ENCODE measurements at regions not wholly inside any gene's neighbourhood (a gene's known extent, or its start where the extent isn't known, plus 50 kb on each side); places are given as distances from the start of the nearest gene placed in this dataset.

GRCh38 chr10:128921389-128922022 is 545.5 kb upstream of the MGMT start:
- ChIA-PET CTCF (no interaction called here), POLR2A (no interaction called here)
- H3K4me3 ChIP-seq (ENCODE audit: low read depth, low read length) = no peak overlapping the region
- TF ChIP-seq, protein P1, sequence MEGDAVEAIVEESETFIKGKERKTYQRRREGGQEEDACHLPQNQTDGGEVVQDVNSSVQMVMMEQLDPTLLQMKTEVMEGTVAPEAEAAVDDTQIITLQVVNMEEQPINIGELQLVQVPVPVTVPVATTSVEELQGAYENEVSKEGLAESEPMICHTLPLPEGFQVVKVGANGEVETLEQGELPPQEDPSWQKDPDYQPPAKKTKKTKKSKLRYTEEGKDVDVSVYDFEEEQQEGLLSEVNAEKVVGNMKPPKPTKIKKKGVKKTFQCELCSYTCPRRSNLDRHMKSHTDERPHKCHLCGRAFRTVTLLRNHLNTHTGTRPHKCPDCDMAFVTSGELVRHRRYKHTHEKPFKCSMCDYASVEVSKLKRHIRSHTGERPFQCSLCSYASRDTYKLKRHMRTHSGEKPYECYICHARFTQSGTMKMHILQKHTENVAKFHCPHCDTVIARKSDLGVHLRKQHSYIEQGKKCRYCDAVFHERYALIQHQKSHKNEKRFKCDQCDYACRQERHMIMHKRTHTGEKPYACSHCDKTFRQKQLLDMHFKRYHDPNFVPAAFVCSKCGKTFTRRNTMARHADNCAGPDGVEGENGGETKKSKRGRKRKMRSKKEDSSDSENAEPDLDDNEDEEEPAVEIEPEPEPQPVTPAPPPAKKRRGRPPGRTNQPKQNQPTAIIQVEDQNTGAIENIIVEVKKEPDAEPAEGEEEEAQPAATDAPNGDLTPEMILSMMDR (IDR thresholded peaks at IDR 0.05; ENCODE audit: insufficient read depth, low read length, missing control alignments) = no peak
- no peak for DNase-seq (ENCODE audit: low read depth, low spot score)

GRCh38 chr10:128922172-128922571 is 544.9 kb upstream of the MGMT start:
- H3K4me3 ChIP-seq (ENCODE audit: low read depth, low read length) = no peak overlapping the region
- ChIA-PET CTCF (no interaction called here), POLR2A (no interaction called here)
- TF ChIP-seq, protein P1 (IDR thresholded peaks at IDR 0.05; ENCODE audit: insufficient read depth, low read length, missing control alignments) = no peak
- DNase-seq (ENCODE audit: low read depth, low spot score) = no peak

DNA sequence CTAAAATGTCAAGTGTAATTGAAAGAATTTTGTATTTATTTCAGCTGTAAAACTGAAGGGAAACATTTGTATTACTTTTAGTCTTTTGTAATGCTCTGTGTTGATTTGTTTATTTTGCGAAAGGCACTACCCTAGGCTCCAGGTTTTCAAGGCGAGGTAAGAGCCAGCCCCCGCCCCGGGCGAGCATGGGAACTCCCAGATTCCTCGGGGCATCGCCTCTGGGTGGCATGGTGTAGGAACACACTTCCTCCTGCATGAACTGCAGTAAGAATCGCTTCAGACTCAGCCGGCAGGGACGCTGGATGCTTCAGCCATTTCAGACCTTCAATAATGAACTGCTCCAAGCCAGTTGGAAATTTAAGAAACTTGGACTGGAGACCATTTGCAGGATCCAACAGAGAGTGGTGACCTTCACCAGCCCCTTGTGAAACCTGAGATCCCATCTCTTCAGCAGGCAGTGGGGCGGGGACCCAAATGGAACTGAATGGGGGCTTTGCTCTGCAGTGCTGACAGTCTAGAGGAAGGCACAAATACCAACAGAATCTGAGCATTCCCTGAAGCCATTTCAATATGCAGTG is 544.3 kb upstream of the MGMT start:
- DNase-seq (ENCODE audit: low read depth, low spot score) = no peak
- TF ChIP-seq, protein P1 (IDR thresholded peaks at IDR 0.05; ENCODE audit: insufficient read depth, low read length, missing control alignments) = no peak
- H3K4me3 ChIP-seq (ENCODE audit: low read depth, low read length) = no peak overlapping the region
- ChIA-PET CTCF (no interaction called here), POLR2A (no interaction called here)

DNA sequence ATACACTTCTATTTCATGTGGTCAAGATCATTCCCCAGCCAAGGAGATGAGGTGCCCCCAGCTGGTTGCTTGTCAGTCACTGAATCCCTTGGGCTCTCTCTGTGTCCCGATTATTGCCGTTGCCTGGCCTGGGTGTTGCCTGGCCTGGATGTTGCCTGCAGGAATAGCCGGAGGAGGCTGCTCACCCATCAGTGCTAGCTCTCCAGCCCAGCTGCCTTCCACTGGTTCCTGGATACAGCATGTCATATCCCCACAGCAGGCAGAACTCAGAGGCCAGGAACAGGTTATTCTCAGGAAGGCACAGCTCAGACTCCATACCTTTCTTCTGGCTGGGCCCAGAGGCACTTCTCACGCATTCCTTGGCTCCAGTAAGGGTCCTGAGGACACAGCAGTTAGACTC is 542.1 kb upstream of the MGMT start:
- CTCF ChIA-PET = no interaction called here
- TF ChIP-seq, protein P1 (IDR thresholded peaks at IDR 0.05; ENCODE audit: insufficient read depth, low read length, missing control alignments) = no peak
- POLR2A ChIA-PET = no interaction called here
- H3K4me3 ChIP-seq (ENCODE audit: low read depth, low read length) = no peak overlapping the region
- DNase-seq (ENCODE audit: low read depth, low spot score) = no peak

DNA sequence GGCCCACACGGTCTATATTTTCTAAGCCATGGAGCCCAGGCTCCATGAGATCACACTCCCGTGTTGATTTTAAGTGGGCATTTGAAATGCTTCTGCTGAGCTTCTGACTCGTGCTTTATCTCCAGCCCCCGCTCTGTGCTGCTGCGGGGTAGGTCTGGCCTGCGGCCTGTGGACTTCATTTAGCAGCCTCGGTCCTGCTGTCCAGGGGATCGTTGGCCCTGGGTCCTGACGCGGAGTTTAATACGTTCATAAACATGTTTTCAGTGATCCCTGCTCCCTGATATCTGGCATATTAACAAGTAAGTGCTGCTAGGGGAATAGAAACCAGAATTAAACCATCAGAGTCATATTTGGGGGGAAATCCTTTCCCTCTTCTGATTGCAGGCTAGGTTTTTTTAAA is 540.3 kb upstream of the MGMT start:
- no peak overlapping the region for H3K4me3 ChIP-seq (ENCODE audit: low read depth, low read length)
- ChIA-PET CTCF (interaction anchor here (0.6 kb wide), 1 partner anchor 55 kb away, joined by 3 read pairs; no protein-coding TSS in a partner anchor), POLR2A (no interaction called here)
- DNase-seq (ENCODE audit: low read depth, low spot score) = no peak
- TF ChIP-seq, protein P1 (IDR thresholded peaks at IDR 0.05; ENCODE audit: insufficient read depth, low read length, missing control alignments) = no peak

DNA sequence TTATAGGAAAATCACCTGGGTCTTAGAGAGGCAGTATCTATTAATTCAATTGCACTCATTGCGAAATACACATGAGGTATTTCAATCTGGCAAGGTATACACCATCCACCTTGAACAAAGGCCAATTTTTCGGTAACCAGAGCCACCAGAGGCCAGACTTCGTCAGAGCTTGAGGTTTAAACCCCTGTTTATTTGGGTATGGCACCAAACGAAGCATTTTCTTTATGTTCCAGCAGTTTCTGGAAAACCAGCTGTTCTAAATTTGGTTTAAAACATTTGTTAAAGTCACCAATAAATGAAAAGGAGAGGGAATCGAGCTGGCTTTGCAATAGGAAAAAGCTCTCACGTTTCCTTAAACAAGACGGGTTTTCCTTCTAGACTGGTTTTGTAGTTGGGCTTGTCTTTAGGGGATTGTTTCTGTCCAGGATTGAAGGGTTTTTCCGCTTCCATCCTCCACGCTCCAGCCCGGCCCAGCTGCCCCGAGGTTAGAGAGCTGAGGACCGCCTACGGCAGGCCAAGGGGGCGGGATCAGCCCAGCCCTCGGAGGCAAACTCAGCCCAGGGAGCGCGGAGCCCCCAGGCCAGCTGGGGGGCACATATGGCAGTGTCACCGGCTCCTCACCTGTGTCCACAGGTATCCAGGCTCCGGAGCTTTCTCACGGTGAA is 539.4 kb upstream of the MGMT start:
- no peak for DNase-seq (ENCODE audit: low read depth, low spot score)
- H3K4me3 ChIP-seq (ENCODE audit: low read depth, low read length) = no peak overlapping the region
- TF ChIP-seq, protein P1 (IDR thresholded peaks at IDR 0.05; ENCODE audit: insufficient read depth, low read length, missing control alignments) = no peak
- POLR2A ChIA-PET = no interaction called here
- CTCF ChIA-PET = no interaction called here
